HG03439 (cell line): ENCODE measurements at regions not wholly inside any gene's neighbourhood (a gene's known extent, or its start where the extent isn't known, plus 50 kb on each side); places are given as distances from the start of the nearest gene placed in this dataset.

ENCODE experiments used
- ATAC-seq: cut with Tn5 transposase; IDR thresholded peaks from one replicate; pipeline ENCODE4 v1.9.1; 2021; ENCODE audit warnings: mild to moderate bottlenecking, moderate library complexity; ENCODE audit not compliant: unreplicated experiment

- ATAC-seq, result no peak
Observed at GRCh38 chr10:31614611-31615010, 295.6 kb downstream of the ZEB1 start.

- no peak for ATAC-seq
Observed at GRCh38 chr10:31612082-31612481, 293.1 kb downstream of the ZEB1 start.

- no peak for ATAC-seq
Observed at GRCh38 chr10:31611161-31611560, 292.1 kb downstream of the ZEB1 start.

GRCh38 chr10:31607481-31607880, 288.5 kb downstream of the ZEB1 start:
- no peak for ATAC-seq

- no peak for ATAC-seq
Observed at GRCh38 chr10:31606841-31607240, 287.8 kb downstream of the ZEB1 start.

- no peak for ATAC-seq
Observed at GRCh38 chr10:31605861-31606525, 287.0 kb downstream of the ZEB1 start.

- no peak for ATAC-seq
Observed at GRCh38 chr10:31605426-31605825, 286.4 kb downstream of the ZEB1 start.

GRCh38 chr10:31604646-31605170, 285.7 kb downstream of the ZEB1 start:
- no peak for ATAC-seq

- no peak for ATAC-seq
Observed at GRCh38 chr10:31604096-31604495, 285.1 kb downstream of the ZEB1 start.

GRCh38 chr10:31603235-31604087, 284.4 kb downstream of the ZEB1 start:
- peak; percentile 97 for ATAC-seq

- no peak for ATAC-seq
Observed at GRCh38 chr10:31602541-31603234, 283.7 kb downstream of the ZEB1 start.

- no peak for ATAC-seq
Observed at GRCh38 chr10:31601136-31601535, 282.1 kb downstream of the ZEB1 start.

GRCh38 chr10:31599626-31600504, 280.8 kb downstream of the ZEB1 start:
- ATAC-seq, result no peak

- no peak for ATAC-seq
Observed at GRCh38 chr10:31596765-31597164, 277.7 kb downstream of the ZEB1 start.

- no peak for ATAC-seq
Observed at GRCh38 chr10:31595992-31596391, 277.0 kb downstream of the ZEB1 start.

- no peak for ATAC-seq
Observed at GRCh38 chr10:31594347-31594873, 275.4 kb downstream of the ZEB1 start.

- ATAC-seq, result no peak
Observed at GRCh38 chr10:31593124-31593523, 274.1 kb downstream of the ZEB1 start.

GRCh38 chr10:31591569-31591968, 272.6 kb downstream of the ZEB1 start:
- ATAC-seq, result no peak

GRCh38 chr10:31590023-31590800, 271.2 kb downstream of the ZEB1 start:
- ATAC-seq, result no peak
